Adipocyte (in vitro differentiated cells): ENCODE measurements at regions not wholly inside any gene's neighbourhood (a gene's known extent, or its start where the extent isn't known, plus 50 kb on each side); places are given as distances from the start of the nearest gene placed in this dataset.
"Not testable (repeated sequence)": the region's sequence is repeated elsewhere in the genome, so short reads cannot be mapped to it uniquely, and the experiment has no call there.

Source experiments
- DNase-seq: peaks from one replicate; pipeline ENCODE4 v3.0.0-alpha.2; 2015; ENCODE audit warnings: low read depth
- H3K27me3 ChIP-seq: replicated peaks from 2 replicates; pipeline ENCODE4 v1.7.0; 2013; ENCODE audit warnings: mild to moderate bottlenecking, low read length, moderate library complexity; ENCODE audit not compliant: control insufficient read depth, insufficient read depth
- H3K36me3 ChIP-seq: 2 replicates; pipeline ENCODE4 v1.7.0; 2013; ENCODE audit warnings: low read length, mild to moderate bottlenecking, moderate library complexity; ENCODE audit not compliant: control insufficient read depth, insufficient read depth, severe bottlenecking
- H3K4me1 ChIP-seq: 2 replicates; pipeline ENCODE4 v1.7.0; 2013; ENCODE audit warnings: mild to moderate bottlenecking, low read length, moderate library complexity; ENCODE audit not compliant: control insufficient read depth, insufficient read depth
- H3K4me3 ChIP-seq: 2 replicates; pipeline ENCODE4 v1.7.0; 2013; ENCODE audit warnings: mild to moderate bottlenecking, low read length, moderate library complexity
- H3K9ac ChIP-seq: 2 replicates; pipeline ENCODE4 v1.7.0; 2013; ENCODE audit warnings: mild to moderate bottlenecking, low read length, moderate library complexity
- H3K9me3 ChIP-seq: 2 replicates; pipeline ENCODE4 v1.7.0; 2013; ENCODE audit warnings: mild to moderate bottlenecking, low read length, moderate library complexity; ENCODE audit not compliant: control insufficient read depth

GRCh38 chr10:46095943-46096342 lies 49.9 kb upstream of the MSMB start:
- H3K27me3 ChIP-seq, H3K4me1 ChIP-seq, DNase-seq: not testable (repeated sequence)

GRCh38 chr10:46096446-46096845 lies 50.4 kb upstream of the MSMB start:
- no peaks in the 10 kb centered on the region for H3K36me3 ChIP-seq
- H3K4me3 ChIP-seq, result no peak overlapping the region
- H3K9ac ChIP-seq, result no peak overlapping the region
- H3K9me3 ChIP-seq, result peaks cover 3% of the 10 kb centered on the region
- no peaks in the 10 kb centered on the region for H3K27me3 ChIP-seq
- H3K4me1 ChIP-seq, result no peaks in the 10 kb centered on the region
- DNase-seq, result no peak

More at GRCh38 chr10:46095943-46096342, 49.9 kb upstream of the MSMB start:
- not testable (repeated sequence) for H3K4me3 ChIP-seq, H3K9me3 ChIP-seq, H3K36me3 ChIP-seq, H3K9ac ChIP-seq

GRCh38 chr10:46096909-46097575 lies 51.0 kb upstream of the MSMB start:
- H3K4me3 ChIP-seq, result no peak overlapping the region
- no peak overlapping the region for H3K9ac ChIP-seq
- DNase-seq, result no peak
- H3K9me3 ChIP-seq, result peaks cover 3% of the 10 kb centered on the region
- no peaks in the 10 kb centered on the region for H3K4me1 ChIP-seq
- H3K27me3 ChIP-seq, result no peaks in the 10 kb centered on the region
- no peaks in the 10 kb centered on the region for H3K36me3 ChIP-seq

- Histone ChIP-seq H3K4me3 (no peak overlapping the region), H3K4me1 (no peaks in the 10 kb centered on the region), H3K27me3 (no peaks in the 10 kb centered on the region), H3K9ac (no peak overlapping the region), H3K9me3 (peaks cover 3% of the 10 kb centered on the region), H3K36me3 (no peaks in the 10 kb centered on the region)
- no peak for DNase-seq
Measured at GRCh38 chr10:46097576-46098317, 51.7 kb upstream of the MSMB start.

- peaks cover 3% of the 10 kb centered on the region for H3K9me3 ChIP-seq
- no peak overlapping the region for H3K9ac ChIP-seq
- no peak for DNase-seq
- H3K27me3 ChIP-seq, result no peaks in the 10 kb centered on the region
- H3K4me1 ChIP-seq, result no peaks in the 10 kb centered on the region
- H3K4me3 ChIP-seq, result no peak overlapping the region
- no peaks in the 10 kb centered on the region for H3K36me3 ChIP-seq
Measured at GRCh38 chr10:46098386-46098785, 52.3 kb upstream of the MSMB start.

GRCh38 chr10:46098925-46099324 lies 52.9 kb upstream of the MSMB start:
- H3K4me1 ChIP-seq, H3K9me3 ChIP-seq, H3K4me3 ChIP-seq, H3K9ac ChIP-seq, H3K27me3 ChIP-seq, DNase-seq, H3K36me3 ChIP-seq: not testable (repeated sequence)

GRCh38 chr10:46104071-46104585 lies 58.1 kb upstream of the MSMB start:
- no peak overlapping the region for H3K4me3 ChIP-seq
- peaks cover under 1% of the 10 kb centered on the region for H3K9me3 ChIP-seq
- peaks cover 14% of the 10 kb centered on the region for H3K27me3 ChIP-seq
- H3K36me3 ChIP-seq, result no peaks in the 10 kb centered on the region
- peaks cover 7% of the 10 kb centered on the region for H3K4me1 ChIP-seq
- DNase-seq, result no peak
- no peak overlapping the region for H3K9ac ChIP-seq

- H3K9me3 ChIP-seq, DNase-seq, H3K4me1 ChIP-seq, H3K9ac ChIP-seq, H3K36me3 ChIP-seq, H3K4me3 ChIP-seq: not testable (repeated sequence)
- H3K27me3 ChIP-seq, result peaks cover 14% of the 10 kb centered on the region
Measured at GRCh38 chr10:46105416-46105815, 59.3 kb upstream of the MSMB start.

- not testable (repeated sequence) for H3K9me3 ChIP-seq, H3K36me3 ChIP-seq, H3K4me1 ChIP-seq, DNase-seq
- Histone ChIP-seq H3K9ac (peak overlapping the region; percentile 39), H3K27me3 (peaks cover 14% of the 10 kb centered on the region), H3K4me3 (peak overlapping the region; percentile 70)
Measured at GRCh38 chr10:46105856-46106409, 59.9 kb upstream of the MSMB start.

- Histone ChIP-seq H3K9ac (peak overlapping the region; percentile 39), H3K27me3 (peaks cover 14% of the 10 kb centered on the region), H3K4me3 (peak overlapping the region; percentile 70), H3K9me3 (no peaks in the 10 kb centered on the region), H3K36me3 (no peaks in the 10 kb centered on the region), H3K4me1 (peaks cover 7% of the 10 kb centered on the region)
- DNase-seq, result peak; percentile 70
Measured at GRCh38 chr10:46106410-46107255, 60.6 kb upstream of the MSMB start.

GRCh38 chr10:46108158-46108499 lies 62.1 kb upstream of the MSMB start:
- not testable (repeated sequence) for H3K4me3 ChIP-seq, H3K36me3 ChIP-seq, DNase-seq, H3K9me3 ChIP-seq, H3K4me1 ChIP-seq, H3K9ac ChIP-seq
- peaks cover 14% of the 10 kb centered on the region for H3K27me3 ChIP-seq
